ENCODE measurements at regions not wholly inside any gene's neighbourhood (a gene's known extent, or its start where the extent isn't known, plus 50 kb on each side); places are given as distances from the start of the nearest gene placed in this dataset.
A peak's percentile ranks its signal among the peaks of the same experiment; 100 is the strongest.
"Not testable (repeated sequence)": the region's sequence is repeated elsewhere in the genome, so short reads cannot be mapped to it uniquely, and the experiment has no call there.

GRCh38 chr5:174917976-174918554, 193.7 kb downstream of the MSX2 start:
- H3K27me3 Mint-ChIP-seq, result peaks cover 8% of the 10 kb centered on the region
- H3K9me3 Mint-ChIP-seq, result no peaks in the 10 kb centered on the region
- H3K4me1 Mint-ChIP-seq, result no peaks in the 10 kb centered on the region
- ATAC-seq (replicated peaks), result no peak
- no peak overlapping the region for H3K4me3 Mint-ChIP-seq
- H3K27ac Mint-ChIP-seq, result no peak overlapping the region
- H3K36me3 Mint-ChIP-seq (ENCODE audit: low read depth), result no peaks in the 10 kb centered on the region

GRCh38 chr5:174917435-174917834, 193.1 kb downstream of the MSX2 start:
- not testable (repeated sequence) for H3K4me1 Mint-ChIP-seq; H3K27ac Mint-ChIP-seq; H3K4me3 Mint-ChIP-seq; ATAC-seq (replicated peaks); H3K36me3 Mint-ChIP-seq (ENCODE audit: low read depth); H3K27me3 Mint-ChIP-seq; H3K9me3 Mint-ChIP-seq

- H3K4me3 Mint-ChIP-seq; ATAC-seq (replicated peaks); H3K9me3 Mint-ChIP-seq; H3K27ac Mint-ChIP-seq; H3K36me3 Mint-ChIP-seq (ENCODE audit: low read depth); H3K4me1 Mint-ChIP-seq; H3K27me3 Mint-ChIP-seq: not testable (repeated sequence)
Observed at GRCh38 chr5:174916924-174917323, 192.5 kb downstream of the MSX2 start.

- no peak for ATAC-seq (replicated peaks)
- H3K4me1 Mint-ChIP-seq, result no peaks in the 10 kb centered on the region
- H3K4me3 Mint-ChIP-seq, result no peak overlapping the region
- peaks cover 8% of the 10 kb centered on the region for H3K27me3 Mint-ChIP-seq
- H3K36me3 Mint-ChIP-seq (ENCODE audit: low read depth), result no peaks in the 10 kb centered on the region
- H3K9me3 Mint-ChIP-seq, result no peaks in the 10 kb centered on the region
- H3K27ac Mint-ChIP-seq, result no peak overlapping the region
Observed at GRCh38 chr5:174916227-174916626, 191.8 kb downstream of the MSX2 start.

GRCh38 chr5:174911118-174911517, 186.7 kb downstream of the MSX2 start:
- no peak for ATAC-seq (replicated peaks)
- no peak overlapping the region for H3K27ac Mint-ChIP-seq
- H3K4me3 Mint-ChIP-seq, result no peak overlapping the region
- no peaks in the 10 kb centered on the region for H3K9me3 Mint-ChIP-seq
- H3K4me1 Mint-ChIP-seq, result no peaks in the 10 kb centered on the region
- no peaks in the 10 kb centered on the region for H3K36me3 Mint-ChIP-seq (ENCODE audit: low read depth)
- peaks cover 17% of the 10 kb centered on the region for H3K27me3 Mint-ChIP-seq

GRCh38 chr5:174910245-174910737, 185.9 kb downstream of the MSX2 start:
- Mint-ChIP-seq H3K36me3 (ENCODE audit: low read depth) (no peaks in the 10 kb centered on the region), H3K4me3 (no peak overlapping the region), H3K27me3 (peaks cover 24% of the 10 kb centered on the region), H3K27ac (no peak overlapping the region), H3K4me1 (no peaks in the 10 kb centered on the region), H3K9me3 (no peaks in the 10 kb centered on the region)
- ATAC-seq (replicated peaks), result peak; percentile 82

- peaks cover 20% of the 10 kb centered on the region for H3K27me3 Mint-ChIP-seq
- no peaks in the 10 kb centered on the region for H3K9me3 Mint-ChIP-seq
- H3K36me3 Mint-ChIP-seq (ENCODE audit: low read depth), result no peaks in the 10 kb centered on the region
- no peak overlapping the region for H3K27ac Mint-ChIP-seq
- no peak overlapping the region for H3K4me3 Mint-ChIP-seq
- no peak for ATAC-seq (replicated peaks)
- no peaks in the 10 kb centered on the region for H3K4me1 Mint-ChIP-seq
Observed at GRCh38 chr5:174903172-174903732, 178.9 kb downstream of the MSX2 start.

GRCh38 chr5:174901336-174901735, 177.0 kb downstream of the MSX2 start:
- Mint-ChIP-seq H3K27ac (no peak overlapping the region), H3K9me3 (no peaks in the 10 kb centered on the region), H3K27me3 (peaks cover 20% of the 10 kb centered on the region), H3K4me1 (no peaks in the 10 kb centered on the region), H3K36me3 (ENCODE audit: low read depth) (no peaks in the 10 kb centered on the region), H3K4me3 (no peak overlapping the region)
- ATAC-seq (replicated peaks), result no peak

GRCh38 chr5:174900240-174900865, 176.0 kb downstream of the MSX2 start:
- H3K36me3 Mint-ChIP-seq (ENCODE audit: low read depth), result no peaks in the 10 kb centered on the region
- H3K4me3 Mint-ChIP-seq, result no peak overlapping the region
- H3K4me1 Mint-ChIP-seq, result no peaks in the 10 kb centered on the region
- no peak overlapping the region for H3K27ac Mint-ChIP-seq
- no peak for ATAC-seq (replicated peaks)
- no peaks in the 10 kb centered on the region for H3K9me3 Mint-ChIP-seq
- peaks cover 11% of the 10 kb centered on the region for H3K27me3 Mint-ChIP-seq

- H3K27me3 Mint-ChIP-seq, result peaks cover 10% of the 10 kb centered on the region
- H3K27ac Mint-ChIP-seq, result no peak overlapping the region
- no peaks in the 10 kb centered on the region for H3K36me3 Mint-ChIP-seq (ENCODE audit: low read depth)
- H3K4me1 Mint-ChIP-seq, result no peaks in the 10 kb centered on the region
- no peak overlapping the region for H3K4me3 Mint-ChIP-seq
- no peak for ATAC-seq (replicated peaks)
- H3K9me3 Mint-ChIP-seq, result no peaks in the 10 kb centered on the region
Observed at GRCh38 chr5:174897281-174897950, 173.0 kb downstream of the MSX2 start.

- Mint-ChIP-seq H3K4me3 (no peak overlapping the region), H3K27me3 (peaks cover 19% of the 10 kb centered on the region), H3K36me3 (ENCODE audit: low read depth) (no peaks in the 10 kb centered on the region), H3K9me3 (no peaks in the 10 kb centered on the region), H3K4me1 (no peaks in the 10 kb centered on the region), H3K27ac (no peak overlapping the region)
- no peak for ATAC-seq (replicated peaks)
Observed at GRCh38 chr5:174895360-174895759, 171.0 kb downstream of the MSX2 start.

- H3K4me1 Mint-ChIP-seq, result no peaks in the 10 kb centered on the region
- no peaks in the 10 kb centered on the region for H3K9me3 Mint-ChIP-seq
- no peak overlapping the region for H3K27ac Mint-ChIP-seq
- no peaks in the 10 kb centered on the region for H3K36me3 Mint-ChIP-seq (ENCODE audit: low read depth)
- peaks cover 19% of the 10 kb centered on the region for H3K27me3 Mint-ChIP-seq
- H3K4me3 Mint-ChIP-seq, result no peak overlapping the region
- no peak for ATAC-seq (replicated peaks)
Observed at GRCh38 chr5:174892742-174893141, 168.4 kb downstream of the MSX2 start.

GRCh38 chr5:174880412-174881200, 156.2 kb downstream of the MSX2 start:
- not testable (repeated sequence) for ATAC-seq (replicated peaks); H3K27me3 Mint-ChIP-seq; H3K27ac Mint-ChIP-seq; H3K36me3 Mint-ChIP-seq (ENCODE audit: low read depth); H3K4me1 Mint-ChIP-seq; H3K4me3 Mint-ChIP-seq; H3K9me3 Mint-ChIP-seq

GRCh38 chr5:174877987-174878386, 153.6 kb downstream of the MSX2 start:
- Mint-ChIP-seq H3K36me3 (ENCODE audit: low read depth) (no peaks in the 10 kb centered on the region), H3K9me3 (no peaks in the 10 kb centered on the region), H3K4me3 (no peak overlapping the region), H3K4me1 (no peaks in the 10 kb centered on the region), H3K27me3 (peaks cover 9% of the 10 kb centered on the region), H3K27ac (no peak overlapping the region)
- no peak for ATAC-seq (replicated peaks)
